IMR-90 (cell line): ENCODE measurements at regions not wholly inside any gene's neighbourhood (a gene's known extent, or its start where the extent isn't known, plus 50 kb on each side); places are given as distances from the start of the nearest gene placed in this dataset.

ENCODE experiments used
- BHLHE40 ChIP-seq: fragments of 150-350 bp; IDR thresholded peaks from 2 replicates; pipeline ENCODE4 v1.6.1; 2016; ENCODE audit warnings: mild to moderate bottlenecking, low read depth, low read length
- CEBPB ChIP-seq: IDR thresholded peaks from 2 replicates; pipeline ENCODE4 v1.6.1; 2012; ENCODE audit warnings: low read depth, low read length, improper control_type of control experiment
- POLR2A ChIP-seq: IDR thresholded peaks from 2 replicates; pipeline ENCODE4 v1.6.1; 2012; ENCODE audit warnings: mild to moderate bottlenecking, low read depth, low read length
- RCOR1 ChIP-seq: IDR thresholded peaks from 2 replicates; pipeline ENCODE4 v1.6.1; 2012; ENCODE audit warnings: mild to moderate bottlenecking, low read length, improper control_type of control experiment; ENCODE audit not compliant: insufficient replicate concordance
- SMC3 ChIP-seq: fragments of 150-350 bp; IDR thresholded peaks from 2 replicates; pipeline ENCODE4 v1.6.1; 2016; ENCODE audit warnings: low read depth, mild to moderate bottlenecking, antibody characterized with exemption, low read length, moderate library complexity
- TF ChIP-seq, protein P1 (sequence below): conservative IDR thresholded peaks from 2 replicates; pipeline ENCODE4 v1.5.1; 2012; ENCODE audit warnings: mild to moderate bottlenecking, low read depth, low read length, improper control_type of control experiment

DNA sequence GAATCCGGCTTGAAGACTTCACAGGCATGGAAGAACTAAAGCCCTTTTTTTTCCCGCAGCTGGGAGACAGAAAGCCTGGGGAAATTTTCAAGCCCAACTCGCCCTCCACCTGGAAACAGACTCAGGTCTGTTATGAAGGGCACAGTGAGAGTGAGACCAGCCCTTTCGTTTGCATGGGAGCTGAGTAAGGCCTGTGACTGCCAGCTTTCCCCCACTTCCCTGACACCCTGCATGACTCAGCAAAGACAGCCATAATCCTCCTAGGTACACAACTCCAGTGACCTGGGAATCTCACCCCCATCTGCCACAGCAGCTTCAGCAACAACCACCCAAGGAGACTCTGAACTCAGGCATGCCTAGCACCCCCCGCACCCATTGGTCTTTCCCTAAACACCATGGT is 87.6 kb upstream of the ZNF91 start:
- TF ChIP-seq, protein P1, sequence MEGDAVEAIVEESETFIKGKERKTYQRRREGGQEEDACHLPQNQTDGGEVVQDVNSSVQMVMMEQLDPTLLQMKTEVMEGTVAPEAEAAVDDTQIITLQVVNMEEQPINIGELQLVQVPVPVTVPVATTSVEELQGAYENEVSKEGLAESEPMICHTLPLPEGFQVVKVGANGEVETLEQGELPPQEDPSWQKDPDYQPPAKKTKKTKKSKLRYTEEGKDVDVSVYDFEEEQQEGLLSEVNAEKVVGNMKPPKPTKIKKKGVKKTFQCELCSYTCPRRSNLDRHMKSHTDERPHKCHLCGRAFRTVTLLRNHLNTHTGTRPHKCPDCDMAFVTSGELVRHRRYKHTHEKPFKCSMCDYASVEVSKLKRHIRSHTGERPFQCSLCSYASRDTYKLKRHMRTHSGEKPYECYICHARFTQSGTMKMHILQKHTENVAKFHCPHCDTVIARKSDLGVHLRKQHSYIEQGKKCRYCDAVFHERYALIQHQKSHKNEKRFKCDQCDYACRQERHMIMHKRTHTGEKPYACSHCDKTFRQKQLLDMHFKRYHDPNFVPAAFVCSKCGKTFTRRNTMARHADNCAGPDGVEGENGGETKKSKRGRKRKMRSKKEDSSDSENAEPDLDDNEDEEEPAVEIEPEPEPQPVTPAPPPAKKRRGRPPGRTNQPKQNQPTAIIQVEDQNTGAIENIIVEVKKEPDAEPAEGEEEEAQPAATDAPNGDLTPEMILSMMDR: no peak
- TF ChIP-seq POLR2A (no peak), RCOR1 (no peak), SMC3 (no peak), BHLHE40 (no peak), CEBPB (no peak)
